Hepatic stellate cell (primary cell): ENCODE measurements at regions not wholly inside any gene's neighbourhood (a gene's known extent, or its start where the extent isn't known, plus 50 kb on each side); places are given as distances from the start of the nearest gene placed in this dataset.
"Not testable (repeated sequence)": the region's sequence is repeated elsewhere in the genome, so short reads cannot be mapped to it uniquely, and the experiment has no call there.

Experiments used
- DNase-seq: peaks from one replicate; pipeline ENCODE4 v3.0.0; 2011; ENCODE audit warnings: low spot score

DNA sequence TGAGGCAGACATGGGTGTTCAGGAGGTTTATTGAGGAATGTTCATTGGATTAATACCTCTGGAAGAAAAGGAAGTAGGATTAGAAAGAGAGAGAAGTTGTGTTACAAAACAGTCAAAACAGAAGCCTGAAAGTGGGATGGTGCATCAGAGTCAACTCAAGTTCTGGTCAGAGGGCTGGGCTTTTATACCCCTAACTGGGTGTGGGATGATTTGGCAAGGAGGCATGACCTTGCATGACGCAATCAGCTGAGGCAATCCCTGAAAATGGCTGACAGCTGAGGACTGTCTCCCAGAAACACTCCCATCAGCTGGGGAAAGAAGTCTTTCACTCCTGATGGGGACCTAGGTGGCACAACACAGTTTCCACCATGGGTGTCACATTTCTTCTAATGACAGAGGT is 818.2 kb downstream of the SATB2 start:
- no peak for DNase-seq

DNA sequence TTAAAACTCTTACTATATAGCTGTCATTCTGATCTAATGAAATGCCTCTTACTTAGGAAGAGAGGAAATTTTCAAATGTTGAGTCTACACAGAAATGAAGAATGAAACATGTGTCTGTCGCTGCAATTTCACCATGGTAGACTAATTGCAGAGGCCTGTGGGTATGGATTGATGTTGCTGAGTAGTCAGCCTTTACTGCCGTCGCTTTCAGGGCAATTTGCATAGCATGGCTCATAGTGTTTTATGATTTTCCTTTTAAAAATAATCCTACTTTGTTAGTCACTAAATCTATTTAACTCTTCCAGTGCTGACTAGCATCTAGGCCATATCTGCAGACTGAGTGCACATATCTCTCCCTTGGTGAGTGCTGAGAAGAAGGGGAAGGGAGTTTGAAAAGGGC is 819.2 kb downstream of the SATB2 start:
- DNase-seq: no peak

DNA sequence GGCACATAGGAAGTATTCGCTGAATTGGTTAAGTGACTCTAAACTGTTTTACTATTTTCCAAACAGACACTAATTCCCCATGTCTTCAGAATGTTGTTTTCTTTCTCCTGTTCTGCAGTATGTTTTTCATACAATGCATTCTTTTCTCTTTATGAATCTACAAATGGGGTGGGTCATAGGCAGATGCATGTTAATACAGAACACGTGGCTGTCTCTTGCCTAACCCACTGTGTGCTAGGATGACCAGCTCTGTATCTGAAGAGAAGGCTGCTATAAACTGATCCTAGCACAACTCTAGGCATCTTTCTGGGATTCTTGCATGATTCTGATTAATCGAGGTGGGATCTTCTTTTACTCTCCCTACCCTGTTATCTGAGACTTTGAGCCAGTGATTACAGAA is 826.0 kb downstream of the PLCL1 start:
- no peak for DNase-seq

DNA sequence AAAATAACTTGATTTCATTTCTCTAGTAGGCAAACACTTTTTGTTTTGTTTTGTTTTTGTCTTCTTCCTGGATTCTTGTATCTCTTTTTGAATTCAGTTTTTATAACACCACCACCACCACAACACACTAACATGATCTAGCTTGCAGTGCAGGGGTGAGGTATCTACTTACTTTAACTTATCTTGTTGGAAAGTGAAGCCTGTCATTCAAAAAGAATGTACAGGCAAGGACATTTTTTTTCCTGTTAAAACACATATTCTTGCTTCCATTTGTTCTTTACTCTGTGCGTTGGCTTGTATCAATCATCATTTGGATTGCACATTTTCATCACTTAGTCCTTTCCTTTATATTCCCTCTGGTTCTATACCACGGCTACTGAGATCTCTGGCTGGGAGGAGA is 824.2 kb downstream of the PLCL1 start:
- DNase-seq: no peak

DNA sequence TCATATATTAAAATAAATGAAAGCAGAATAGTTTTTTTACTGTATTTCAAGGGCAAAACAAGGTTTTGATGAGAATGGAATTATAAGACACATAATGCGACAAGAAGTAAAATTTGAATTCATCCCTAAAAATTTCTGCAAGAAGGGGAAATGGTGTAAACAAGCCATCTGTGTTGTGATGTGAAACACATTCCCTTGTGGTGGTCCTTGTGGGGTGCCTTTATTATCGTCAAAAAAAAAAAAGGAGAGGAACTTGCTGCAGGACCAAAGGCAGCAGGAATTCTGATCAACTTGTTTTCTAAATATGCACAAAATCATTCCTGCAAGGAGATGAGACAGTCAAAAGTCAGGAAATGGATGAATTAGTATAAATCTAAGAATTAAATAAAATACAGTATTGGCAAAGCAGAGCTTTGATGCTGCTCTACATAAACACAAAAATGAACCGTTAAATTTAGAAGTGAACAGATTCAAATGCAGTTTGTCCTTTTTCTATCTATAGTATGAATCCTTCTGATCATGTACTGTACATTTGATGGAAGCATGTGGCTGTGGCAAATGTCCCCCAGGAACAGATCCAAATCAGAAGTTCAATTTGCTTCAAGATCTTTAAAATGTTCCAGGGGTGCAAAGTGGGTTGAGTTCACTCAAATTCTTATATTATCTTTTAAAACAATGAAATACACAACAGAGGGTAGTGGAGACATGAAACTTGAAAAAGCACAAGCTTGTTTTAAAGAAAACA is 818.8 kb downstream of the PLCL1 start:
- DNase-seq: no peak

DNA sequence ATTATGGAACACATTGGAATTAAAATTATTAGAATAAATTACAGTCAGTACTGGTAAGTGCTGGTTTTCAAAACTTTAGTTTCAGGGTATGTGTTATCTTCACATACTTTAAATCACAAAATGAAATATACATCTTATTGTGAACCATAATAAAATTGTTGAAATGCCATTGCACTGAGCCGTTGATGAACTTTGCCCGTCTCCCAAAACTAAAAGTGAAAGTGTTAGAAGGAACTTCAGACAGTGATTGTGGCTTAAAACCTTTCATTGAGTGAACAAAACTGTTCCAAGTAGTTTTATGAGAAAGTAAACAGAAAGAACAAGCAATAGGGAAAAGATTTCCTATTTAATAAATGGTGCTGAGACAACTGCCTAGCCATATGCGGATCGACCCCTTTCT is 811.6 kb downstream of the PLCL1 start:
- no peak for DNase-seq

DNA sequence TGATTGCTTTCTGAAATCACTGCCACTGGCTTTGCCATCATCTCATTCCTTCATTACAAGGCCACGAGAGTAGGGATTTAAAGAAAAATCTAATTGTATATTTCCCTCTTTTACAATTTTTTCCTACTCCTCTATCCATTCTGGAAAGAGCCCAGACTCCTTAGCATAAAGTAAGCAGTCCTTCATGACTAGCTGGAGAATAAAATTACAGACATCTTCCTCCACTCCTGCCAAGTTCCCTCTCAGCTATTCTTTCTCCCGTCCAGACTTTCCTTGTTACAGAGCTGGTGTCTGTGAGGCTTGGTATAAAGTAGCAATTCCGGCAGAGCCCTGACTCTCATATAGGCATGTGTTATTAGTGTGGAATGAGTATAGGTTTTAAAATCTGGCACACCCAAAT is 806.8 kb downstream of the PLCL1 start:
- no peak for DNase-seq

DNA sequence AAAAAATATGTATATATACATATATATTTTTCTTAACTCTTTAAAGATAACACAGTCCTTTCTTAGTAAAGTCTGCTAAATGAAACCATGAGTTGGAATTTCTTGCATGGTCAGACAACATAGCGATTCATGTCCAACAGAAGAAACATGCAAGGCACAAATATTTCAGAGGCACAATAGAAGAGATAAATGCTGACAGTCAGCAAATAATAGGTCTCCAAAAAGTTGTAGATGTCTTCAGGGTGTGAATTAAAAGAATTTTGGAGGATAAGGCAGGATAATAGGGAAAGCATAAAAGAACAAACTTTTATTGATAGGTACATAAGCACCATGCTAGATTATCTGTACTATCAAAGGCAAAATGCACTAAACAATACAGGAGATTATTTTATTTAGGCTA is 800.2 kb downstream of the PLCL1 start:
- DNase-seq: no peak

DNA sequence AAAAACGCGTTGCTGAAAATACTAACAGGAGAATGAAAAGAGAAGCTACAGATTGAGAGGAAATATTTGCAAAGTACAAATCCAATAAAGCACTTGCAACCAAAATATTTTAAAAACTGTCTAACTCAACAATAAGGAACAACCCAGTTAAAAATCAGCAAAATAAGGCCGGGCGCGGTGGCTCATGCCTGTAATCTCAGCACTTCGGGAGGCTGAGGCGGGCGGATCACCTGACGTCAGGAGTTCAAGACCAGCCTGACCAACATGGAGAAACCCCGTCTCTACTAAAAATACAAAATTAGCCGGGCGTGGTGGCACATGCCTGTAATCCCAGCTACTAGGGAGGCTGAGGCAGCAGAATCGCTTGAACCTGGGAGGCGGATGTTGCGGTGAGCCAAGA is 798.6 kb downstream of the PLCL1 start:
- DNase-seq: not testable (repeated sequence)

DNA sequence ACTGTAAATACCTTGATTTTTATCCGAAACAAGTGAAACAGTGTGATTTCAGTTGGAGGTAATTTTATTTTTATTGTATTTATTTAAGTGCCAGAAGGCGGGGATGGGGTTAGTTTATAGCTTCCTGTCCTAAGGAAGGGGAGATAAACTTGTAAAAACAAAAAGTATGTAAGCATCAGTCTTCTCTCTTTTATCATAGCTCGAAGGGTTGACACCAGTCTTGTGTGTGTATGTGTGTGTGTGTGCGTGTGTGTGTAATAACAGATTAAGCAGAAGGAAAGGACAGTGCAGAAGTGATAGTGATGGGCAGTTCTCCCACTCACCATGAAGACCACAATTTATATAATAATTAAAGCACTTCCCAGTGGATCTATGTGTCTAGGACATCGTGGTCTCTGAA is 793.3 kb downstream of the PLCL1 start:
- DNase-seq: no peak

DNA sequence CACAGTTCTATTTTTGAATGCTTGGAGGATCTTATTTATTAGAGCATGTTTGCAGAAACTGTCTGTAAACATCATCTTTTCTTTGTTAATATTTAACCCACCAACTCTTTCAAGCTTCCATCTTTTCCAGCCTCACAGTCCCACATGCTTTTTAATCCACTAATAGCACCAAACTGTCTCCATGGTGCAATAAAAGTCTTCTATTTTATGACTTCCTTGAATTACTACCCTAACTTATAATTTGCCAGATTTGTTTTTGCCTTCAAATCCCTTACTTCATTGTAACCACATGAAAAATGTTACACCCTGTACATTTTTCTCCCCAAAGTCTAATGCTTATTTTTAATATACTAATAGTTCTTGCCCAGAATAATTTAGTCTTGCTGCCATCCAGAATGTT is 792.6 kb downstream of the PLCL1 start:
- DNase-seq: no peak

DNA sequence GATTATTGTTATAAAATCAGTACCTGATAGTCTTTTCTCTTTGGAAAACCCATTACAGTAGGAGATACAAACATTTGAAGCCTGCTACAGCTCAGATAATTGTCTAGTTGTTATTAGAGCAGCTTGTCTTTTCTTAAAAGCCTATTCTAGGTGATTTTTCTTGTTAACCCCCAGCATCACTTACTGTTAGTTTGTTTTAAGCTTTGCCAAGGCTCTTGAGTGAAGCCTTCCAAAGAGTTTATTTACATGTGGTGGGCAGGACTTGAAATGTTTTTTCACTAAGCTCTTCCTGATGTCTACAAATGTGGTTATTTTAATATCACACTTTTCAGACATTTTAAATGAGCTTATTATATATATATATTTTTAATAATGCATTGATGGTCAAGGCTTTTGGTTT is 791.3 kb downstream of the PLCL1 start:
- DNase-seq: no peak

DNA sequence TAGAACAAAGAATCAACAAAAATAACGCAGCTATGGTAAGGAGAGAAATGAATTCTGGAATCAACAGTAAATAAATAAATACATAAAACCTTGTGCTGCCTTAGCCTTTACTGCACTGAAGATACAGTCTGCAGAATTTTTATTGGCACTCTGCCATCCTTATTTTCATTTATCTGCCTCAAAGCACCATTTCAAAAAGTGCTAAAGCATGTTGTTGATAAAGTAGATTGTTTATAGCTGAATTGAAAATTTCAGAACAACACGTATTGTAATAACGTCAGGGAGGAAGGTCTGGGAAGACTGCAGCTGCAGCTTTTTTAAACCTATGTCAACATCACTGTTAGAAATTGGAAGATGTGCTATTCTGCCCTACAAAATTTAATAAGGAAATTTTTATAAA is 787.2 kb downstream of the PLCL1 start:
- DNase-seq: no peak

DNA sequence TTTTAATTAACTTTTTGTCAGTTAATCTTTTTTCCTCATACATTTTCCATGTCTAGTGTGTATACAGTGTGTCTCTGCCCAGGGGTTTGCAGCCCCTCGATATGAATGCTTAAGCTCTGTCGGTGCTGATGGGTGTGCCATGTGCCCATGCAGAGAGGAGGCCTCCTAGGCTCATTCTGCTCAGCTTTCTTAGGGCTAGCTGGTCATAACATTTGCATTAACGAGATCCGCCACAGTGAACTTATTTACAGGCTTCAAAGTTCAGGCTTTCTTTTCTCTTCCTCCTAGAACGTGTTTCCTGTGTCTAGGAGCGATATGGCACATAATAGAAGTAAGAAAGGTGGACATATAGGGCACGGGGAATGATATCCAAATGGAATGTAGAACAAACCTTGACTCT is 783.3 kb downstream of the PLCL1 start:
- no peak for DNase-seq

DNA sequence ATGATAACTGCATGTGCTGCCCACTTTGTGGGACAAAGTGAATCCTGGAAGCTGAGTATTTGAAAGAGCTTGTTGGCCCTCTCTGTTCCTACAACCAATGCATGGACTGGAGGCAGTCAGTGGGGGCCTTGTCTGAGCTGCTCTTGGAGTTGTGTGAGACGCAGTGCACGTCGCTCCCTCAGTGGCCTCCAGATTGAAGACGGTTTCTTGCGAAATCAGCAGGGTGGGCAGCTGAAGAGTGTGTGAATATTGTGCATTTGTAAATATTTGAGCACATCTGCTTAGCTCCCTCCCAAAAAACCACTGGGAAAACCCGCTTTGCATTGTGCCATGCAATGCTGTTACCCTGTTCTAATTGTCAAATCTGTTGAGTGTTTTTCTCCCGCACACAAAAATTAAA is 782.8 kb downstream of the PLCL1 start:
- DNase-seq: no peak

DNA sequence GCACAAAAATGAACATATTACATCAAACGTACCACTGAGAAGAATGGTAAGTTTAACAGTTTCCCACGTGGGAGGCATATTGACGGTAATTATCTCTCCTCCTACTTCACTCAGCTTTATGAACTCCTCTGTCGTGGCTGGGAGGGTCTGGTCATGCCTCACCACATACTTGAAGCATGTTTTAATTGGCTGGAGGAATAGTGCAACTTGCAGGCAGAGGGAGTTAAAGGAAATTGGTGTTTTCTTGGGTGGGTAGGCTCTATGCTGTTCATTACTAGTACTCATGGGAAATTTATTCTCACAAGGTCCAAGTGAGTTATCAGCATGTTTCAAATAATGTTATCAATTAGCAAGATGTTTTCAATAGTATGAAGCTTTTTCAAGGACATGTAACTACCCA is 767.0 kb downstream of the PLCL1 start:
- no peak for DNase-seq

DNA sequence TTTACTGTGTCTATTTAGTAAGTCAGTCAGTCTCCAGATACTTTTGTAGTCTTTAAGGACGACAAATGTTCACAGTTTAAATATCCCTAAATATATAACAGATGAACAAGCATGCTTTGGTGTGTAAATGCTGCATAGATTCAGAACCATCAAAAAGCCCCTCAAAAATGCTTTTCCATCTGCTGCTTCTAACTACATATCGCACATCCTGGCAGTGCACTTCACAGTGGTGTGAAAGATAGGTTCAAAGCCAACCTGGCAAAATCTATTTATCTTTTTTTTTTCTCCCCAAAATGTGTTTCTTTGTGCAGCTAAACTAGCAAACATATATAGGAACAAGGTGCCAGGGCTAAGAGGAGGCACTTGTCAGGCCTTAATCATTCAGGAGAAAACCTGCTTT is 753.8 kb downstream of the PLCL1 start:
- DNase-seq: no peak

DNA sequence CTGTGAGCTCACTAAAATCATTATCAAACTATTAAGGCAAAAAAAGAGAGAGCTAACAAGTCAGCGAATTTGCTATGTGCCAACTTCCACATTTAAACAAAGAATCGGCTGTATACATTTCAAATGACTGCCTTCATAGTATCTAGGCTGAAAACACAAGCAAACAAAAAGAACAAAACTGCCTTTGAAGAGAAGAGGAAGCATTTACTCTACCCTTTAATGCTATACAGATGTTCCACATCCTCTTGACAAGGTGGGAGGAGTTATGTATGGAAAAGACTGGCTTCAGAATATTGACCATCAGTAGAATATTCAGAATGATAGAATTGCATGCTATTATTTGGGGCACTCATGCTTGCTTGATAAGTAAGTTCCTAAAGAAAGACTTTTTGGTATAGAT is 741.7 kb downstream of the PLCL1 start:
- no peak for DNase-seq

DNA sequence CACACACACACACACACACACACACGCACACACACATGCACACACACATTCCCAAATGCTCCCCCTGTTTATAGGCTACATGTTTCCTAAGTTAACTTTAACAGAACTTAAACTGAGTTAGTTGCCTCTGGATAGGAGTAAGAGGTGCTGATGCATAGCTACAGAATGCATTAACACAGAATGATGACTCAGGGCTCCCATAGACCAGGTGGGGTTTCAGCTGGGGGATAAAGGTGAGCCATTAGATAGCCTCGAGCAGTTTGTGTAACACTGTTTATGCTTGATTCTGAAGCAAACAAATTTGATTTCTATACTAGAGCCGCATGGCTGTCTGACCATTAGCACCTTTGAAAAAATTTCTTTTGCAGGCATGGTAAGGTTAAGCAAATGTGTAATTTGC is 741.0 kb downstream of the PLCL1 start:
- no peak for DNase-seq

DNA sequence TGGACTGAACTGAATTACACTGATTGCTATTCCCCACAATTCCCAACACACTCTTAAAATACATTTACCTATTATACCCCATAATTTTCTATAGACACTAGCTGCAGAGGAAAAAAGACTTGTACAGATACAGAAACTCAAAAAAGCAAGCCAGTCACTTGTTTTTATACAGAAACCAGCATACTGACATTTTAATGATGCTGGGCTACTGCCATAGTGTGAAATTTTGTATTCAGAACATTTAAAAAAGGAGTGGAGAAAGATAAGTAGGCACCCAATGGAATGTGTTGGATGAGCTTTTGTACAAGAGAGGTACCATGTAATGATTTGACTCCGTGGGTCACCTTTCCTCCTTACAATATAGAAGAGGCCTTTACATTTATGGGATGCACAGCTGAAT is 740.1 kb downstream of the PLCL1 start:
- DNase-seq: no peak

DNA sequence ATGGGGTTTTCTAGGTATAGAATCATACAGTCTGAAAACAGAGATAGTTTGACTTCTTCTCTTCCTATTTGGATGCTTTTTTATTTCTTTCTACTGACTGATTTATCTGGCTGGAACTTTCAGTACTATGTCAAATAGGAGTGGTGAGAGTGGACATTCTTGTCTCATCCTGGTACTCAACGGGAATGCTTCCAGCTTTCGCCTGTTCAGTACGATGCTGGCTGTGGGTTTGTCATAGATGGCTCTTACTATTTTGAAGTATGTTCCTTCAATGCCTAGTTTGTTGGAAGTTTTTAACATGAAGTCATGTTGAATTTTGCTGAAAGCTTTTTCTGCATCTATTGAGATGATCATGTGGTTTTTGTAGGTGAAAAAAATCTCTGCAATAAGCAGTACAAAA is 730.4 kb downstream of the PLCL1 start:
- DNase-seq: no peak

DNA sequence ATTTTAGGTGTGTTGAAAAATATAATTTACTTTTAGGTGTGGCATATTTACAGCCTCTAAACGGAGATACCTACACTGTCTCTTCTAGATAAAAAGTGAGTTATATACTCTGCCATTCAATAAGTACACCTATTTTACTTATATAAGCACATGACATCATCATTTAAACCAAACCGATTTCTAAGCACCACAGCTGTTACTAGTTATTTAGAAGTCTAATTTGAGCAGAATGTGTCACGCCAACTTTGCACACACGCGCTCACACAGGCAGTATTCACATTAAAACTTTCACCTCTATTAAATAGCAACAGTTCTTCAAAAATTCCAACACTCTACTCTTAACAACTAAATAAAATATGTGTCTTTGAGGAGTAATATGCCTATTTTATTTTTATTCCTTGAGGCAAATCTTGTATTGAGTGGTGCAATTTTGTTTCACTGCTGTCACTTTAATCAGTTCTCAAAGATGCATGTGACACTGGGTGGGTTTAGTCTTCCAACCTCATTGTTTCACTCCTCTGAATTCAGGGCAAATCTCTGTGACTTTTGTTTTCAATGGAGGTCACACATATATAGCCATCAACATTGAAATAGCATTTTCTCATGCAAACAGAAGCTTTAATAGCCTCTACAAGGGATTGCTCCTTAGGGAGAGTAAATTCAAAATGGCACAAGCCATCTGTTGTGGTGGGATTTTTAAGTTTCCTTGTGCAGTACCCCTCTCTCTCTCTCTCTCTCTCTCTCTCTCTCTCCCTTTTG is 721.0 kb downstream of the PLCL1 start:
- no peak for DNase-seq

DNA sequence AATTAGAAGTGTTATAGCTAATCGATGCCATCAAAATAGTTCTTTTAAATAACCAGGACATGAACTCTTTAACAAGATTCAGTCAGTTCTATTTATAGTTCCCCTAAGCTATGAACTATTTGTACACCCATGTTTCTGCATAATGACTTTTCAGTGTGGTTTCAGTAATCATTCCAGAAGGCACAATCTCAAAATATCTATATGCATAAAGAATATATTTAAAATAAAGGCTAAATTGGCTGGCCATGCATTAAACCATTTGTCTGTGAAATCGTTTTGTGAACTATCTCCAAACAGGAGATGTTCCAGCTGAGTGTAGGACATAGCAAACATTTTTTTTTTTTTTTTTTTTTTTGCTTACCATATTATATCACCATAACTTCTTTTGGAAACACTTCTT is 719.3 kb downstream of the PLCL1 start:
- no peak for DNase-seq

DNA sequence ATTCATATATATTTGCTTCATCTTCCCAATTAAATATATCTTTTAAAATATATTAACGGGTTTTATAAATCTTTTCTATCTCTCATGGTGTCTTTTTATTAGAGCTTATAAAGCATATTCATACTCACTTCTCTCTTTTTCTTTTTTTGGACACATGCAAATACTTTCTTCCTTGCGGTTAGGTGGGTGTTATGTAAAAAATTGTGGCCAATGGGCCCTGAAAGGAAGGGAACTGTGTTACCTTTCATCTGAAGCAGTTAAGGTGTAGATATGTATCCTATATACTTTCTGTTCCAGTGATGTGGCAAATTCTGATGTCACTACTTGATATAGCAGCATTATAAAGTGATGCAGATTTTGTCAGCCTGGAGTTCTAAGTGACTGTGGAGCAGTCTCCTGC is 714.5 kb downstream of the PLCL1 start:
- DNase-seq: no peak
